Esophagus squamous epithelium (tissue), 5 donors: ENCODE measurements at regions not wholly inside any gene's neighbourhood (a gene's known extent, or its start where the extent isn't known, plus 50 kb on each side); places are given as distances from the start of the nearest gene placed in this dataset.

Source experiments
- DNase-seq: peaks from one replicate; lab custom pipeline; 2025; lab: John Stamatoyannopoulos, UW
- H3K27ac ChIP-seq, 4 donors: fragments of 200-600 bp; sonication (generic); one replicate each; pipeline ENCODE4 v1.5.1; 2016 to 2019; ENCODE audit warnings: mild to moderate bottlenecking in 1 of 4
- H3K27me3 ChIP-seq, 4 donors: fragments of 200-600 bp; sonication (generic); 1 replicate in 3 of 4; 2 replicates in 1 of 4; pipeline versions ENCODE4 v1.5.1 to v1.6.0; 2017 to 2021; ENCODE audit warnings: antibody characterized with exemption in 1 of 4
- H3K36me3 ChIP-seq, 3 donors: fragments of 200-600 bp; sonication (generic); one replicate each; pipeline ENCODE4 v1.5.1; 2016 to 2019
- H3K4me1 ChIP-seq, 3 donors: fragments of 200-600 bp; sonication (generic); one replicate each; pipeline ENCODE4 v1.5.1; 2017 to 2019
- H3K4me3 ChIP-seq, 4 donors: fragments of 200-600 bp; sonication (generic); 1 replicate in 3 of 4; 2 replicates in 1 of 4; pipeline ENCODE4 v1.5.1; 2016 to 2019; ENCODE audit warnings: mild to moderate bottlenecking in 2 of 4, moderate library complexity in 1 of 4
- H3K9me3 ChIP-seq, 3 donors: fragments of 200-600 bp; sonication (generic); one replicate each; pipeline ENCODE4 v1.5.1; 2016 to 2019
- POLR2A ChIP-seq, 4 donors: fragments of 450-650 bp; IDR thresholded peaks; one replicate each; pipeline ENCODE4 v1.6.1; 2017; ENCODE audit warnings: antibody characterized with exemption in 4 of 4, mild to moderate bottlenecking in 4 of 4, moderate library complexity in 3 of 4
- WGBS, 2 donors: methylation state at CpG; one replicate each; pipeline ENCODE4 v1.1.5; 2018; 5-methylcytosine and 5-hydroxymethylcytosine counted together
- intact Hi-C: fragments of 100-400 bp; cut with DNase I; formaldehyde crosslinking; loops from one replicate; pipeline ENCODE4 v1.15.0; 2022
- TF ChIP-seq, protein P1 (sequence below), 6 experiments: fragments of 450-650 bp in 4 of 6; fragments of 200-600 bp in 2 of 6; sonication (generic) in 2 of 6; IDR thresholded peaks; one replicate each; pipeline ENCODE4 v1.5.1; 2016 to 2019; ENCODE audit warnings: antibody characterized with exemption in 6 of 6, mild to moderate bottlenecking in 4 of 6, moderate library complexity in 4 of 6
- donor health status: DM: yes; HTN: yes; CAD: no.

DNA sequence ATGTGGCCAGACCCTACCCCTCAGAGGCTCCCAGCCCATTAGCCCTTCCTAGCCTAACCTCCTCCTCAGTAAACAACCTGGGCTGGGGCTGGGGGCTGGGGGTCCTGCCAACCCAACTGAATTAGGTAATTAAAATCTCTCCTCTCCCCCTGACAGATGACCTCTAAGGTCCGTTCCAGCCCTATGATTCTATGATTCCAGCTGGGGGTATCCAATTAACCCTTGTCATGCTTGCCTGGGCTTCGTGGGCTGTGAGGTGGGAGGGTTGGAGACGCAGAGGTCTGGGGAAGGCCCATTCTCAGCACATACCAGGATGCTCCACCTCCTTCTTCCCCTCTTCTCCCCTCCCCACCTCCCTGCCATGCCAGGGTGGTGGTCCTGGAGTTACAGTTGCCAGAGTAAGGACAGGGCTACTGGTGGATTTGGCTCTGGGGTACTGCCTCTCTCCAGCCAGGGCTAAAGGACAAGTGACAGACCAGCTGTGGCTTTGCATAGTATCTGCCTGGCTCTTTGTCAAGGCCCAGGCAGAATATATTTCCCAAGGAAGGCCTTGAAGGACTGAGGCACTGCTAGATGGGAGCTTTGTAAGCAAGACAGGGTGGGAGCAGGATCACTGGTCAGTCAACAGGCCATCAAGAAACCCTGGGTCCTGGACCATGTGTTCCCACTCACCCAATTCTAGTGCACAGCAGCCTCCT is 82.1 kb downstream of the EFNB1 start:
- H3K27ac ChIP-seq = no peak overlapping the region
- no peaks in the 10 kb centered on the region for H3K4me1 ChIP-seq
- no peak for DNase-seq
- intact Hi-C loops = no loop called here
- 68% methylated on average over 3 of the region's 3 CpGs; no CpG with 5 or more reads in 1 of the 2 donors for WGBS, 2 donors
- no peaks in the 10 kb centered on the region for H3K9me3 ChIP-seq
- H3K36me3 ChIP-seq = no peaks in the 10 kb centered on the region
- no peaks in the 10 kb centered on the region for H3K27me3 ChIP-seq
- TF ChIP-seq, protein P1, sequence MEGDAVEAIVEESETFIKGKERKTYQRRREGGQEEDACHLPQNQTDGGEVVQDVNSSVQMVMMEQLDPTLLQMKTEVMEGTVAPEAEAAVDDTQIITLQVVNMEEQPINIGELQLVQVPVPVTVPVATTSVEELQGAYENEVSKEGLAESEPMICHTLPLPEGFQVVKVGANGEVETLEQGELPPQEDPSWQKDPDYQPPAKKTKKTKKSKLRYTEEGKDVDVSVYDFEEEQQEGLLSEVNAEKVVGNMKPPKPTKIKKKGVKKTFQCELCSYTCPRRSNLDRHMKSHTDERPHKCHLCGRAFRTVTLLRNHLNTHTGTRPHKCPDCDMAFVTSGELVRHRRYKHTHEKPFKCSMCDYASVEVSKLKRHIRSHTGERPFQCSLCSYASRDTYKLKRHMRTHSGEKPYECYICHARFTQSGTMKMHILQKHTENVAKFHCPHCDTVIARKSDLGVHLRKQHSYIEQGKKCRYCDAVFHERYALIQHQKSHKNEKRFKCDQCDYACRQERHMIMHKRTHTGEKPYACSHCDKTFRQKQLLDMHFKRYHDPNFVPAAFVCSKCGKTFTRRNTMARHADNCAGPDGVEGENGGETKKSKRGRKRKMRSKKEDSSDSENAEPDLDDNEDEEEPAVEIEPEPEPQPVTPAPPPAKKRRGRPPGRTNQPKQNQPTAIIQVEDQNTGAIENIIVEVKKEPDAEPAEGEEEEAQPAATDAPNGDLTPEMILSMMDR (IDR thresholded peaks at IDR 0.05) = no peak
- no peak for TF ChIP-seq POLR2A (IDR thresholded peaks at IDR 0.05)
- no peak overlapping the region for H3K4me3 ChIP-seq

DNA sequence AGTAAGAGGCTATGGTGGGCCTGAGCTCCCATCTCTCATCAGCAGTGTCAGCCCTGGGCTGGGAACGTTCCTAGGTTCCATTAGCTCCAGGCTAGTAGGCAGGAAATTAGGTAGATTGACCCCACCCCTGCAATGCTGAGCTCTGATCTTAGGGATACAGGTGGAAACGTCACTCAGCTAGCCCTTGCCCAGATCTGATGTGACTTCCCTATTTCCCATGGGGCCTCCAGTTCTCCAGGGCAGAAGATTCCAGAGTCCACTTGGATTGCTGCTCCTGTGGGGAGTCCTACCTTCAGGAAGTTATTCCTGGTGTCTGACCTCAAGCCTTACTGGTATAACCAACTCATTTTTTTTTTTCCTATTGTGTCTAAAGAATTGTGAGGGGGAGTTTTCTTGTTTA is 81.1 kb downstream of the EFNB1 start:
- H3K36me3 ChIP-seq = no peaks in the 10 kb centered on the region
- H3K9me3 ChIP-seq = no peaks in the 10 kb centered on the region
- intact Hi-C loops = no loop called here
- no peak for DNase-seq
- H3K4me1 ChIP-seq = no peaks in the 10 kb centered on the region
- TF ChIP-seq, protein P1 (IDR thresholded peaks at IDR 0.05) = no peak
- TF ChIP-seq POLR2A (IDR thresholded peaks at IDR 0.05) = no peak
- WGBS, 2 donors = no CpG with 5 or more reads among the region's 2 CpGs
- no peak overlapping the region for H3K27ac ChIP-seq
- H3K27me3 ChIP-seq = no peaks in the 10 kb centered on the region
- H3K4me3 ChIP-seq = no peak overlapping the region

DNA sequence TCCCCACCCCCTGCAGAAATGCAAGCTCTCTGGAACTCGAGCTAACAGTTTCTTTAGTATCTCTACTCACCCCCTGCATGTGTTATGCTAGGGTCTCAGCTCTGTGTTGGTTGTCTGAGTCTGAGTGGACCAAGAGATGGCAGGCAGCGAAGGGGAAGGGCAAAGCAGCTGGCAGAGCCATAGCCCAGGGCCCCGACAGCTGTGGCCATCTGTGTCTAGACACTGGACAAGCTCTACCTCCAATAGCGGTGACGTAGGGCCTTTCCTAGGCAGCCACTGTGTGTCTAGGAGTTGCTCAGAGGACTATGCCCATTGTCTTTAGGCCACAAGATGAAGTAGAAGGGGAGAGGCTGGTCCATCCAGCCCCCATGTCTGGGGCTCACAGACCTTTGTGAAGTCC is 79.2 kb downstream of the EFNB1 start:
- intact Hi-C loops = no loop called here
- no peak for TF ChIP-seq POLR2A (IDR thresholded peaks at IDR 0.05)
- TF ChIP-seq, protein P1 (IDR thresholded peaks at IDR 0.05) = no peak
- Histone ChIP-seq H3K27me3 (no peaks in the 10 kb centered on the region), H3K9me3 (no peaks in the 10 kb centered on the region), H3K4me1 (no peaks in the 10 kb centered on the region), H3K4me3 (no peak overlapping the region), H3K27ac (no peak overlapping the region), H3K36me3 (no peaks in the 10 kb centered on the region)
- DNase-seq = no peak
- 58 to 100% methylated on average over 1 to 4 of the region's 5 CpGs for WGBS, 2 donors

DNA sequence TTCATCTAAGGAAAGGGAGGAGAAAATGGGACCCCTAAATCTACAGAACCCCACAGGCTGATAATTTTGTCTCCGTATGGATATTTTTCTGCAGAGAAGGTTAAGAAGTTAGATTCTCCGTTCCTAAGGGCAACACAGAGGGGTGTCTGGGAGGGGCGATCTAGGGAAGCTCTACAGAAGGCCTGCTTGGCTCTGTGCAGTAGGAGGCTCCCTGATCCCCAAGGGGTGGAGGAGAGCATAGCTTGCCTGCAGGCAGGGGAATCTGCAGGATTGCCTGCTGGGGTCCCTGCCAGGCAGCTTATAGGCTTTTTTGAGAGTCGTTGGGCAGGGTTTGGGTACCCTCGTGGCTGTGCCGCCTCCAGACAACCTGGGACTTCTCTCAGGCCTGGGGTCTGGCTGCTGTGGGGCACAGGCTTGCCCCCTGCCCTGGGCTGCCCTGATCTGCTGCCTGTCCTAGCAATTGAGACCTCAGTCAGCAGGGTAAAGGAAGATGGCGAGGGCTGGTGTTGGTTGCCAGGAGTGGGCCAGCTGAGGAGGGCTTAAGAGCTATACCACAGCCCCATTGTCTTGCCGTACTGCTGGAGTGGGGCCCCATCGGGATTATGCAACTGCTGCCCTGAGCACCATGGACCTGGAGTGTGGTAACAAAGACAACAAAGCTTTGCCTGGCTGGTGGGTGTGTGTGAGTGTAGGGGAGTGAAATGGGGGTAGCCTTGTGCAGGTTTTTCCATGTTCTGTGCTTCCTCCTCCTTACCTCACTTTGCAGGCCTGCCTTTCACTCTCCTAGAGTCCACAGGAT is 74.1 kb downstream of the EFNB1 start:
- Histone ChIP-seq H3K36me3 (no peaks in the 10 kb centered on the region), H3K4me3 (no peak overlapping the region), H3K4me1 (no peaks in the 10 kb centered on the region), H3K27ac (no peak overlapping the region), H3K9me3 (no peaks in the 10 kb centered on the region), H3K27me3 (no peaks in the 10 kb centered on the region)
- no peak for TF ChIP-seq POLR2A (IDR thresholded peaks at IDR 0.05)
- TF ChIP-seq, protein P1 (IDR thresholded peaks at IDR 0.05) = no peak
- no peak for DNase-seq
- intact Hi-C loops = no loop called here
- 60 to 100% methylated on average over 1 to 5 of the region's 9 CpGs for WGBS, 2 donors

DNA sequence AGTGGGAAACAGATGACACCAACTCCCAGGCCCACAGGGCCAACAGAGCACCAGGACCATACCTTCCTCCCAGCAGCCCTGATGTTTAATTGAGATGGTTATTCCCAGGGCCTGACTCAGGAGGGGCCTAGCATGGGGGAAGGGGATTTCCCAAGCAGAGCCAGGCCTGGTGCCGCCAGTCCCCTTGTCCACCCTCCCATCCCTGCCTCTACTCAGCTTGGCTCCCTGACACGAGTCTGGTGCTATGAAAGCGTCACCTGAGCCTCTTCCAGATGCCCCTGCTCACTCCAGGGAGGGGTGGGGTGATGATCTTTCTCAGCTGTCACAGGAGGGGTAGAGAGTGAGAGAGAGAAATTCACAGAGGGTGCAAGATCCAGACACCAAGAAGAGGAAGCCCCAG is 72.7 kb downstream of the EFNB1 start:
- no peak for DNase-seq
- TF ChIP-seq, protein P1 (IDR thresholded peaks at IDR 0.05) = no peak
- TF ChIP-seq POLR2A (IDR thresholded peaks at IDR 0.05) = no peak
- peaks cover 0 to 11% (median 0%) of the 10 kb centered on the region in 3 donors for H3K4me1 ChIP-seq
- H3K4me3 ChIP-seq = no peak overlapping the region
- no peak overlapping the region for H3K27ac ChIP-seq
- no peaks in the 10 kb centered on the region for H3K9me3 ChIP-seq
- H3K27me3 ChIP-seq = no peaks in the 10 kb centered on the region
- intact Hi-C loops = no loop called here
- 43 to 100% methylated on average over 1 to 2 of the region's 3 CpGs for WGBS, 2 donors
- no peaks in the 10 kb centered on the region for H3K36me3 ChIP-seq
